ENCODE measurements at regions not wholly inside any gene's neighbourhood (a gene's known extent, or its start where the extent isn't known, plus 50 kb on each side); places are given as distances from the start of the nearest gene placed in this dataset.

DNA sequence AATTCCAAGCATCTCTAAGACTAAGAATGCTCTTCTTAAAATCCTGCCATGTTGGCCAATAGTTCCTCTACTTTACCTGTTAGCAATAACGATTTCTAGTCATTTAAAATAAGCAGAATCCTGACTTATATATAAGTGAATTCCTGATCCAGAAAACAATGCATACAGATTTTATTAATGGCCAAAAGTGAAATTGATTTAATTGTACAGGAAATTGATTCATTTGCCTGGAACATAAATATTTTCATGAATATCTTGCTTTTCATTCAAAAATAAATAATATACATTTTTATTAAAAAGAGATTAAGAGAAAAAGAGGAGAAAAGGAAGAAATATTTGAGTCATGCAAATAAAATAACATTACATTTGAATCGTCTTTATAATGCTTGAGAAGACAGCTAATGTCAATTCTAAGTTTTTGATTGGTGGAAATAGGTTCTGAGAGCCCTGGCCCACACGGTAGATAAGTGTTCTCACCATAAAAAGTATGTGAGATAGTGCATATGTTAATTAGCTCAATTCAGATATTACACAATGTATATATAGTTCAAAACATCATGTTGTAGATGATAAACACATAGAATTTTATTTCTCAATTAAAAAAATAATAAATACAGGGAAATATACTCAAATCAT lies 323.2 kb upstream of the MIR17HG start:
- TF ChIP-seq POLR2AphosphoS5 (IDR thresholded peaks at IDR 0.05) (no peak), CTCF (IDR thresholded peaks at IDR 0.05) (no peak), EP300 (IDR thresholded peaks at IDR 0.05; ENCODE audit: low read depth) (no peak), POLR2A (IDR thresholded peaks at IDR 0.05) (no peak)
